ENCODE measurements at regions not wholly inside any gene's neighbourhood (a gene's known extent, or its start where the extent isn't known, plus 50 kb on each side); places are given as distances from the start of the nearest gene placed in this dataset.

DNA sequence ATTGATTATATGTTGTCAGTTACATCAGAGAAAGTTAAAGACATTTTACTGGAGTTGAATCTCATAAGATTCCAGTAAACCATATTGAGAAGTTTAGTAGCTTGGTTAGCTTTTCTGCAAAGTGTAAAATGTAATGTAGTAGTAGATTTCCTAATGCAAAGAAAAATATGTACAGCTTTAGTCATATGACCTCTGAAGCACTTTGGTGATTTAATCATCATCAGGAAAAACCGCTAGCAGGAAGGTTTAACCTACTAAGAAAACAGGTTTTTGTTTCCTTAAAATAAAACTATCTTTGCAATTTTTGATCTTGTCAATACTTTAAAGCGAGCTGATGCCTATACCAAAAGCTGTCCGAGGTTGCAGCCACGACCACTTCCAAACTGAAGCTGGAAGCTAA is 364.6 kb upstream of the ZNF385D start:
- TF ChIP-seq POLR2AphosphoS5 (IDR thresholded peaks at IDR 0.05; ENCODE audit: low read depth, low read length): no peak
- TF ChIP-seq SIN3A (IDR thresholded peaks at IDR 0.05; ENCODE audit: borderline replicate concordance, insufficient read depth, low read length): no peak
